ENCODE measurements at regions not wholly inside any gene's neighbourhood (a gene's known extent, or its start where the extent isn't known, plus 50 kb on each side); places are given as distances from the start of the nearest gene placed in this dataset.

DNA sequence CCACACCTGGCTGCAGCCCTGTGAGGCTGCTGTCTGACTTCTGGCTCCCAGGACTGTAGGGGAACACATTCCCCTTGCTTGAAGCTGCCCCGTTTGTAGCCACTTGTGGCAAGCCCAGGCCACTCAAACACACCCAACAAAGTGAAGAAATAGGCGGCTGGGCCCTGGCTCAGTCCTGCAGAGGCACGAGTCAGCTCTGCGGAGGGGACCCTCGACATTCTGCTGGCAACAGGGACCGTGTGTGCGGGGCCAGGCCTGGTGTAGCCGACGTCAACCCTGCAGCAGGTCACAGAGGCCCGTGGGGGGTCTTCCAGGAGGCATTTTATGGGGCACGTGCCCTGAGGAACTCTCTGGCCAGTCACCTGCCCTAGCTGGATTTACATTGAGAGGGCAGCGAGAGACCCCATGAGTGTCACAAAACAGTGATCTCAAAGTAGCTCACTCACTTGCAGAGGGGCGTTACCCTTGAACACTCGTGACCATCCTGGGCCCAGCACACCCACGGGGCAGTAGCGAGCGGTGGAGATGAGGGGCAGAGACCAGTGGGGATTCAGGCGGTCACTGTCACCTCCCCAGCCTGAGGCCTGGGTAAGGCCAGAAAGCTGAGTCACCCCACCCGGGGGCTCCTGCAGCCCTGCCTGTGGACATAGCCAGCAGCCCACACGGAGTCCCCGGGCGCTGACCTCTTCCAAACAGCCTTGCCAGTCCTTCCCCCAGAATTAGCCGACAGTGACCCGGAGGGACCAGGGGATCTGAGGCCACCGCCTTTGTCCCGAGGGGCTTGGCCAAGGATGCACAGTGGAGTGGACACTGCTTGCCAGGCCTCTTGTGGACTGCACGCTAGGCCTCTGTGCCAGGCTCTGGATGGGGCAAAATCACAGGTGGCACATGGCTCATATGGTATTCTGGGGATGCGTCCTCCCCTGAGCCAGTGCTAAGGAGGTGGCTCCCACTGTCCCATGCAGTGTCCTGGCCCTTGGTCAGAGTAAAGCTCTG, 139.5 kb downstream of the CTTN start:
- TF ChIP-seq CTCF (IDR thresholded peaks at IDR 0.05) = no peak
- no peak for TF ChIP-seq ZFX (IDR thresholded peaks at IDR 0.05; ENCODE audit: borderline replicate concordance)
